Choroid plexus epithelial cell (primary cell): ENCODE measurements at regions not wholly inside any gene's neighbourhood (a gene's known extent, or its start where the extent isn't known, plus 50 kb on each side); places are given as distances from the start of the nearest gene placed in this dataset.

ENCODE experiments used
- DNase-seq: peaks from one replicate; pipeline ENCODE4 v3.0.0-alpha.2; 2010; ENCODE audit warnings: low read depth
- H3K4me3 ChIP-seq: 2 replicates; pipeline ENCODE4 v1.5.1; 2011; ENCODE audit warnings: low read depth, mild to moderate bottlenecking, control low read depth, low read length, moderate library complexity
- TF ChIP-seq, protein P1 (sequence below): conservative IDR thresholded peaks from 2 replicates; pipeline ENCODE4 v1.5.1; 2011; ENCODE audit warnings: low read depth, mild to moderate bottlenecking, control low read depth, inconsistent platforms, low read length, moderate library complexity

DNA sequence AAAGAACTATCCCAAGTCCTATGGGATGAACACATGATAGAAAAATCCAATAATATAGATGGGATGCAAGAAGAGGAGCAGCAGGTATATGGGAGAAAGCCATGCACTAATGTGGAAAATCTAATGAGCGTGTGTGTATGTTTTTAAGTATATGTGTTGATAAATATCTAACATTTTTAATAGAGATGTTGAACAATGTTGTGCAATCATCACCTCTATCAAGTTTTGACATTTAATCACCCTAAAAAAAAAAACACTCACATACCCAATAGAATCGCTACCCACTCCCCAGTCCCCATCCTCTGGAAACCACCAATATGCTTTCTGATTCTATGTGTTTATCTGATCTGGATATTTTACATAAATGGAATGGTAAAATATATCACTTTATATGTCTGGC is 983.7 kb downstream of the SUCLG1 start:
- no peak overlapping the region for H3K4me3 ChIP-seq
- no peak for DNase-seq
- TF ChIP-seq, protein P1, sequence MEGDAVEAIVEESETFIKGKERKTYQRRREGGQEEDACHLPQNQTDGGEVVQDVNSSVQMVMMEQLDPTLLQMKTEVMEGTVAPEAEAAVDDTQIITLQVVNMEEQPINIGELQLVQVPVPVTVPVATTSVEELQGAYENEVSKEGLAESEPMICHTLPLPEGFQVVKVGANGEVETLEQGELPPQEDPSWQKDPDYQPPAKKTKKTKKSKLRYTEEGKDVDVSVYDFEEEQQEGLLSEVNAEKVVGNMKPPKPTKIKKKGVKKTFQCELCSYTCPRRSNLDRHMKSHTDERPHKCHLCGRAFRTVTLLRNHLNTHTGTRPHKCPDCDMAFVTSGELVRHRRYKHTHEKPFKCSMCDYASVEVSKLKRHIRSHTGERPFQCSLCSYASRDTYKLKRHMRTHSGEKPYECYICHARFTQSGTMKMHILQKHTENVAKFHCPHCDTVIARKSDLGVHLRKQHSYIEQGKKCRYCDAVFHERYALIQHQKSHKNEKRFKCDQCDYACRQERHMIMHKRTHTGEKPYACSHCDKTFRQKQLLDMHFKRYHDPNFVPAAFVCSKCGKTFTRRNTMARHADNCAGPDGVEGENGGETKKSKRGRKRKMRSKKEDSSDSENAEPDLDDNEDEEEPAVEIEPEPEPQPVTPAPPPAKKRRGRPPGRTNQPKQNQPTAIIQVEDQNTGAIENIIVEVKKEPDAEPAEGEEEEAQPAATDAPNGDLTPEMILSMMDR, result no peak

DNA sequence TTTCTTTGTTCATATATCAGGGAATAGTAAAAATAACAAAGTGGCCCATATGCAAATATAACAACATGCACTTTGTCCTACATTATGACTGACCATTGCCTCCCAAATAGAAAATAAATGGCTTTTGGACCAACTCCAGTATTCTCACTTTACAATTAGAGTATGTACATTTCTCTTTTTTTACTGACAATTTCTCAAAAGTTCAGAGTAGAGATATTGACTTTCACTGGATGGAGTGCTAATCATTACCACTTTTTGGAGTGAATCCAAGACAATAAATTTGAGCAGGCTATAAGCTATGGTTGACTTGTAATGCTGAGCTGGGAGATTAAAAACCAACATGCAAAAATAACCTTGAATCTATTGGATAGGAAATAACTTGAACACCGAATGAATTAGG is 987.4 kb downstream of the SUCLG1 start:
- TF ChIP-seq, protein P1, result no peak

DNA sequence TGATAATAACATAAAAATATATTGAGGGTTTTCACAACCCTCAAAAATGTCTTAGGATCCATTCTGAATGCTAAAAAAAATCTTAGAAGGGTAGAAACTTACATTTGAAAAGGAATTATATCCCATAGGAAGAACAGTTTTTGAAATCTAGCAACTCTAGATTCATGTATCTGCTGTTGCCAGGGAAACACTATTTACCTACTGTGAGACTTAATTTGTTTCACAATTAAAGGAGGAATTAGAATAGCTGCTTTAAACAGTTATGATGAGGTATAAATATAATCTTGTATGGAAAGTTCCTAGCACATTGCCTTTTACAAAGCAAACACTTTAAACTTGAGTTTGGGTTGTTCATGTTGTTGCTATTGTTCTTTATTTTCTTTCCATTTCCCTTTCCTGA is 988.2 kb downstream of the SUCLG1 start:
- no peak for DNase-seq
- TF ChIP-seq, protein P1, result no peak
- H3K4me3 ChIP-seq, result no peak overlapping the region

More for the DNA sequence above, 987.4 kb downstream of the SUCLG1 start:
- no peak overlapping the region for H3K4me3 ChIP-seq
- DNase-seq, result no peak

DNA sequence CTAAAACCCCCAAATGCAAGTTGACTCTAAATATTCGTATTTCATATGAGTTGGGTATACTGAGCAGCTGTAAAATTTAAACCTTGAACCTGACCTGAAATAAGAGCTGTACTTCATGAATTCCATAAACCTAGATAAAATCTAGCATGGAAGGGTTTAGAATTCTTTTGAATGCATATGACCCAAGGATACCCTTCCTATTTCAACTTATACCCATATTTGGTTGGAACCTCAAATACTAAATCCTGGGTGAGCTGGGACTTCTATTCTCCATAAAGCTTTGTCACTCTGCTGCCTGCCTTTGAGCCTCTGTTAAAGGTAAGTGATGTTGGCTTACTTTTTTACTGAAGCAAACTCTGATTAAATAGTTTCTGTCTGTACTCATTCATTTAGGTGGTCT is 994.6 kb downstream of the SUCLG1 start:
- H3K4me3 ChIP-seq, result no peak overlapping the region
- TF ChIP-seq, protein P1, result no peak
- no peak for DNase-seq

DNA sequence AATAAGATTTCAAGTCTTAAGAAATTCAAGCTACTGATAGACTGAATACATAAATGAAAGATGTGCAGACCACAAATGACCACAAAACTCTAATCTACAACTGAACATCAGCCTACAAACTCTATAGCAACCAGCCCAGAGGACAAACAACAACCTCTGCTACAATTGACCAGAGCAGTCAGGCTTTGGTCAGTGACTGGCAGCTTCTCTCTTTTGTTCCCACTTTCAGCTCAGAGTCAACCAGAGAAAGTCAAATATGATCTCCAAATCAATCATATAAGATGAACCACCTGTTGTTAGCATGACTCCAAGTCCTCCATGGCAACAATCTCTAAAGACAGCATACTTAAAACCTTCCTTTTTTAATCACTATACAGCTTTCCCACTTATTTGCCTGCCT is 996.2 kb downstream of the SUCLG1 start:
- TF ChIP-seq, protein P1, result no peak
- DNase-seq, result no peak
- H3K4me3 ChIP-seq, result no peak overlapping the region

DNA sequence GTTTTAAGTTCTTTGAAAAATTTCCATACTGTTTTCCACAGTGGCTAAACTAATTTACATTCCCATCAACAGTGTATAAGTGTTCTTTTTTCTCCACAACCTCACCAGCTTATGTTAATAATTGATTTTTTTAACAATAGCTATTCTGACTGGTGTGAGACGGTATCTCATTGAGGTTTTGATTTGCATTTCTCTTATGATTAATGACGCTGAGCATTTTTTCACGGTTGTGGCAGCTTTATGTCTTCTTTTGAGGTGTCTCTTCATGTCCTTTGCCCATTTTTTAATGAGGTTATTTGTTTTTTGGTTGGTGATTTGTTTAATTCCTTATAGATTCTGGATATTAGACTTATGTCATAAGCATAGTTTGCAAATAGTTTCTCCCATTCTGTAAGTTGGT is 997.9 kb downstream of the SUCLG1 start:
- no peak for DNase-seq
- no peak overlapping the region for H3K4me3 ChIP-seq
- TF ChIP-seq, protein P1, result no peak

DNA sequence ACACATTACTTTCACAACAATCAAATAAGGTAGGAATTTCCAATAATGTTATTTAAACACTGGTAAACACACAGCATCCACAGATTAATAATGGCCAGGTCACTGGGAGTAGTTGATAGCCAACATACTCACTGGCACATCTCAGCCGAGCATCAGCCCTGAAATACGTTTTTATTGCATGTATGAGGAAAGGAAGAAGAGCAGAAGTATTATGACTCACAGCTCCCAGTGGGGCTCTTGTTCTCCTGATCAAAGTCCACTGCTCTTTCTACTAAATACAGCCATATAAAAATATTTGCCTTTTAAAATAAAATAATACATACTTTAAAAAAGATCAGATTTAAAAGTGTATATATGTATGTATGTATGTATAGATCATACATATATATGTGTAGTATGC is 999.6 kb downstream of the SUCLG1 start:
- H3K4me3 ChIP-seq, result no peak overlapping the region
- DNase-seq, result no peak
- TF ChIP-seq, protein P1, result no peak
